Ammon's horn (tissue), 1 donor: ENCODE measurements at regions not wholly inside any gene's neighbourhood (a gene's known extent, or its start where the extent isn't known, plus 50 kb on each side); places are given as distances from the start of the nearest gene placed in this dataset.

Experiments
- DNase-seq: peaks from one replicate; pipeline ENCODE4 v3.0.0-alpha.2; 2016; ENCODE audit warnings: low spot score

DNA sequence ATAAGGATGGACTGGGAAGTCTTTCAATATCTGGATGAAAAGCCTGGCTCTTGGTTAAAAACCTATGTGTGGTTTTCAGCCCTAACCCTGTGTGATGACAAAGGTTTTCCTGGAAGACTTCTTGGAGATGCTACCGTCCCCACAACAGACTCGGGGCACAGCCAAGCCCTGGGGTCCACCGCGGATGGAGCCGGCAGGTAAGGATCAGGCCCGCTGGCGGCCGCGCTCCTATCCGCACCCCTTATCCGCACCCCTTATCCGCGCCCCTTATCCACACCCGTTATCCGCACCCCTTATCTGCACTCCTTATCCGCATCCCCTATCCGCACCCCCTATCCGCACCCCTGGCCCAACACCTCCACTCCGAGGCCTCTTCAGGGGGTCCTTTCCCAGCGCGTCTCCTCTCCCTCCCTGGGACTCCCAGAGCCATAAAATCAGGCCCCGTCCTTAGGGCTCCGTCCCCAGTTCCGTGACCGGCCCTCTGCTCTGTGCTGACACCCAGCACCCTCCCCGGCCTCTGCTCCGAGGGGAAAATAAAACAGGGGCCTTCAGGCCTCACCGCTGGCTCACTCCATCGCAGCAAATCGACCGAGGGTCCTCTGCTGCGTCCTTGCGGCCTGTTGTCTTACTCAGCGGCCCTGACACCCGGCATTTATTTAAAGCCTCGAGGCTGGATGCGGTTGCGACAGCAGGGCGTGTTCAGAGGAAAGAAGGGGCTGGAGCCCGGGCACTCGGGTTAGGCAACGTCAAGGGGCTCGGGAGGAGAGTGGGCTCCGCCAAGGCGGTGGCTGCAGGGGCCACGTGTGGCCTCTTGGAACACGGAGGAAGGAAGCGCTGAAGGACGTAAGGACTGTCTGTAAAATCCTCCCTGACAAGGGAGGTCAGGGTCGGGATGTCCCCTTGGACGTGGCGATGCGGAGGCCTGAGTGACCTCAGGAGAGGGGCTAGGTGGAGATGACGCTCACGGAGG lies 215.1 kb upstream of the ADARB2 start:
- no peak for DNase-seq

DNA sequence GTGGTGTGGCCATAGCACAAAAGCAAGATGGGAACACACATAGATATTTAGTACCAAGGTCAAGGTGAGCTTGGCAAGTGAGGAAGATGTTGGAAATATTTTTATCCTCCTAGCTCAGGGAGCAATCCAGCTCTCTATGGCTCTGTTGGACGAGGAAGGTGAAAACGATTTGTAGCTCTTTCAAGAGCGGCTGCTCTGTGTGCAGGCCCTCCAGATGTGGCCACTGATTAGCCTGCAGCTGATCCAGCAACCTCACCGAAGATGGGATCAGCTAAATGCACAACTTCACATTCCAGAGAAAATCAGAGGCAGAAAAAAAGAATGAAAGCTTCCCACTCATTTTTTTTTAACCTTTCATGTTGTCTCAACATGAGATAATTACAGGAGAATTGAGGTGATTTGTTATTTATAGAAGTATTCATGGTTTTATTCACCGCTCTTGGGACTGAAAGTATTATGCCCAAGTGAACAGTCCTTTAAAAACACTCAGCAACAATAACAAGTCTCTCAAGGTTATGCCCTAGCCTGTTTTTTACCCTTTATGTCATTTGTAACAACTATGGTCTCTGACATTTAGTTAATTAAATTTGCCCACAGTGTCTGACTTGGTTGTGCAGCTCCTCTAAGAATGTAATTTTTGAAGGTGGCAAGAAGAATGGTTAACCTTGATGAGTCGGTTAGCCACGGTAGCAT lies 213.6 kb upstream of the ADARB2 start:
- DNase-seq, result no peak

DNA sequence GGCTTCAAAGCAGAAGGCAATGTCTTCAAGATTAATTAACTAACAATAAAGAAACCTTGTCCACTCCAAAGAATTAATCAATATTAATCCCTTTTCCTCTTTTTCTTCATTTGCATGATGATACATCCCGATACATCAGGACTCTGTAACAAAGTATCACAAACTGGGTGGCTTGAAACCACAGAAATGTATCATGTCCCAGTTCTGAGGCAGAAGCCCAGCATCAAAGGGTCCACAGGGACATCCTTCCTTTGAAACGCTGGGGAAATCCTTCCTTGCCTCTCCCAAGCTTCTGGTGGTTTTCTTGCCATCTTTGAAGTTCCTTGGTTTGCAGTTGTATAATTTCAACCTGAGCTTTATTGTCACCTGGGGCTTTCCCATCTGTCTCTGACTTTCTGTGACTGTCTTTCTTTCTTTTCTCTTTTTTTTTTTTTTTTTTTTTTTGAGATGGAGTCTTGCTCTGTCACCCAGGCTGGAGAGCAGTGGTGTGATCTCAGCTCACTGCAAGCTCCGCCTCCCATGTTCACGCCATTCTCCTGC lies 210.2 kb upstream of the ADARB2 start:
- no peak for DNase-seq

DNA sequence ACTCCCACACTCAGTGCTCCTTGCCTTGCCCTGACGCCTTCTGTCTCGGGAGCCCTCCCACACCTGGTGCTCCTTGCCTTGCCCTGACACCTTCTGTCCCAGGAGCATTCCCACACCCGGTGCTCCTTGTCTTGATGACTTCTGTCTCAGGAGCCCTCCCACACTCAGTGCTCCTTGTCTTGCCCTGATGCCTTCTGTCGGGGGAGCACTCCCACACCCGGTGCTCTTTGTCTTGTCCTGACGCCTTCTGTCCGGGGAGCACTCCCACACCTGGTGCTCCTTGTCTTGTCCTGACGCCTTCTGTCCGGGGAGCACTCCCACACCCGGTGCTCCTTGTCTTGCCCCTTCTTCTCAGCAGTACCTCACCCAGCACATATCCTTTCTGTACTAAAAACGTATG lies 207.2 kb upstream of the ADARB2 start:
- no peak for DNase-seq

DNA sequence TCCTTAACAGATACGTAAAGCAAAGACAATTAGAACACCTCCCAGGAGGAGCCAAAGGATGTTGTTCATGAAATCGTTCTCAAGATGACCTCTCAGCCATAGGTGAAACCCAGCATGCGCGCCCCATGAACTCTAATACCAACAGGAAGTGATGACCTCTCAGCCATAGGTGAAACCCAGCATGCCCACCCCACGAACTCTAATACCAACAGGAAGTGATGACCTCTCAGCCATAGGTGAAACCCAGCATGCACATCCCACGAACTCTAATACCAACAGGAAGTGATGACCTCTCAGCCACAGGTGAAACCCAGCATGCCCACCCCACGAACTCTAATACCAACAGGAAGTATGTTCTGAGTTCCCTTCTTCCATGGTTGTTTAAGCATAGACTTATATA lies 205.2 kb upstream of the ADARB2 start:
- no peak for DNase-seq

DNA sequence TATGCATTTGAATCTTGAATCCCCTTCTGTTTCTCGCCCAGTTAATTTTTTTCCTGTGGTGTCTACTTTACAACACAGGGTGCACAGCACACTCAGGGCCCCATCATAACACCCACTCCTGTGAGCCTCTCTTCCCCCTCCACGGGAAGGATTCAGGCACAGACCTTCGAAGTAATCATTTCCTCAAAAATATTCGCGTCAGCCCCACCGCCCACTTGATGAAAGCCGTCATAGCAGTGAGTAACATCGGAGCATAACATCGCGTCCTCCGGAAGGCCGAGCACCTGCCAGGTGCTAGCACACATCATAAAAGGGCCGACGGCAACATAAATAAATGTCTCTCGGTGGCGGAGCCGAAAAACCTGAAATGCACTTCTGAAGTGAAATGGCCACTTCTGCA lies 201.7 kb upstream of the ADARB2 start:
- no peak for DNase-seq

DNA sequence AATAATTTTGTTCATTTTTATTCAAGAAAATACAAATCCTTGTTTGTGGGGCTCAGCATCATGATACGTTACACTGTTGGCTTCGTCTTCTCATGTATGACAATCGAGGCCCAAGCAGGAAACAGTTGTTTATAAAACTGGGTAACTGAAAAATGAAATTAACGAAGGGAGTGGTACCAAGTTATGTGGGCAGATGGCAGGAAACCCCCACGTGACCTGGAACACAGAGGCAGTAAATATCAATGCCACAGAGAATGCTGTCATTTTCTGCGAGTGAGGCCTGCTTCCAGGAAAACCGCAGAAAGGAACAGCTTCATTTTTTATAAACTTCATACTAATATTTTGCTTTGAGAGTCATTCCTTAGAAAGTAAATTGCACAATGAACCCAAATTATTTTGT lies 201.0 kb upstream of the ADARB2 start:
- no peak for DNase-seq

DNA sequence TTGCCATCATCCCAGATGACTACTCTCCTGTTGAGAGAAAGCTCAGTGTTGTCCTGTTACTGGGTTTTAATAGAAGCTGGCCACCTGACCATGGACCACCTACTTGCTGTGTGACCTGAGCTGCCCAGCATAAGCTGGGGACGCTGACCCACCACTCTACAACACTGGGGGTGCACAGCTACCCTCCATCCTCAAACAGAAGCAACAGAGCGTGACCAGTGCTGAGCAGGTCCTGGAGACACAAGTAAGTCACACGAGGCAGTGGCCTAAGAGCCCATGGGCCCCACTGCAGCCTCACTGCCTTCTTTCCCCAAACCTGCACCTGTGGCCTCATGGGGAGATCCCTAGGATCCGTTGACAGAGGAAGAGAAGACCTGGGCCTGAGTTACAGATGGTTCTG lies 198.6 kb upstream of the ADARB2 start:
- no peak for DNase-seq

DNA sequence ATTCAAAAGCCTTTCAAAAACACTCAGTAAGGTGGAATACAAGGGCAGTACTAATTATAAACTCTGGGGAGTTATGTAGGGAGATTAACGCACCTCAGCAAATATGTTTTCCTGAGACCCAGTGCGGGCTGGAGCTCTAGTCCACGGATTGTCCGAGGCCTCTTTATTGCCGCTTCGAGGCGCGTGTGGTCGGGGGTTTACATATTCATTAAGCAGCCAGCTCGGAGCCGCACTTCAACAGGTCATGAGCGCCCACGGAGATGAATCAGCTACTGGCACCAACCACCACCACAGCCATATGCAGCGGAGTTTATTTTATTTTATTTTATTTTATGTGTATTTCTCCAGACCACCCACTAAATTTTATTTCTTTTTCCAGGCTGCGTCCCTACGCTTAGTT lies 195.9 kb upstream of the ADARB2 start:
- peak; percentile 15 for DNase-seq

DNA sequence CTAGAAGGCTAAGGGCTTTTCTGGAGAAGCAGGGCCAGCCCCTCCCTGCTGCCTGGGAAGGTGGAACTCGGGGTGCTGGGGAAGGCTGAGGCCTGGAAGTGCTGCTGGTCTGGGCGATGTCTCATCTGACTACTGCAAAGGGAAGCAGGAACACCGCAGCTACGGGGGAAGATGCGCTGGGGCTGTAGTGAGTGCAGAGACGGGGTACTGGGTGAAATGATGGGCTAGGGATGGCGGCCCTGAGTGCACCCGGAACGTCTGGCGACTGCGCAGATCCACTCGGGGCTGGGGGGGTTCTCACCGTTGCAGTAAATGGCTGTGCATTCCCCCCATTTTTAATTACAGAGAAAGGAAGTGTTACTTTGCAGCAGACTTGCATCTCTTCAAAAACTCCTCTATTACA lies 195.4 kb upstream of the ADARB2 start:
- no peak for DNase-seq

DNA sequence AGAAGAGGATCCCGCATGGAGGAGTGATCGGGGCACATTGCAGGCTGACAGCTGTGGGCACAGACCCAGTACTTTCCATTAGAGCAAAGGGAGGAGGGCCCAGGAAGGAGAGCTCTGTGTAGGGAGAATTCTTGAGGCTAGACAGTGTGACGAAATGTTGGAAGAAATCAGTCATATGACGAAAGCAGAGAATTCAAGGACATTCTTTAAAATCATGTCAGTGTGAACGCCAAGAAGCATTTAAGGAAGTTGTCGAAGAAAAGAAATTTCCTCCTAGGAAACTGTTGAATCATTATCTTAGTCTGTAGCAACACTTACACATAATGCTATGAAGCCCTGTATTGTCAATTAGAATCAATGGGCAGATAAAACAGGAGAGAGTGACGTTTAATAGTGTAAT lies 191.3 kb upstream of the ADARB2 start:
- DNase-seq, result no peak

DNA sequence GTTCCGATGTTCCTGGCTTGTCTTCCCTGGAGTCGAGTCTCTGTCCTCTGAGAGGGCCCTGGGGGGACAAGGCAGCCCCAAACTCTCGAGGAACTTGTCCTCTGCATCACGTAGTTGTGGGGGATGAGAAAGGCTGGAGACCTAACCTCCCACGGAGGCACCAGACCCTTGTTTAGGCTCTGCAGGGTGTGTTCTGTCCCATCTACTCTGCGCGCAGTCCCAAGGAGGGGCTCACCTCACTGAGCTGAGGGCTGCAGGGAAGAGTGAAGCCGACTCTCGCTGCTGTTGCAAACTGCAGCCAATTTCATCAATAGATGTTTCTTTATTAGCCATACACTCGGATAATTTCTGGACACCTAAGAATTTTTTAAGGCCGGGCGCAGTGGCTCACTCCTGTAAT lies 186.7 kb upstream of the ADARB2 start:
- no peak for DNase-seq

DNA sequence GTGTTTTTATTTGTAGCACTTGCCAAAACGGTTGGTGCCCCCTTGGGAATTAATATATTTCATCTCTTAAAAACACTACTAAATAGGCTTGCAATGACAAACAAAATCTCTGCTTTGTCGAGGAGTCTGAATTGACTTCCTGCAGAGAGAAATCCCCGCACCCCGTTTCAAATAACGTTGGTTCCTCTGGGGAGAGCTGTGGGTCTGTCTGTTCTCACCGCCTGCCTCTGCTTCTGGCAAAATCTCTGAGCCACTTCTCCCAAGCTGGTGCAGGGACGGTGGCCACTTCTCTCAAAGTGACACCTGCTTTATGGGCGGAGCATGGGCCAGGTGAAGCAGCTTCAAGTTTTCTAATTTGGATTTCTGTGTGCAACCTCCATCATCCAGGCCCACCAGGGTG lies 186.3 kb upstream of the ADARB2 start:
- no peak for DNase-seq

DNA sequence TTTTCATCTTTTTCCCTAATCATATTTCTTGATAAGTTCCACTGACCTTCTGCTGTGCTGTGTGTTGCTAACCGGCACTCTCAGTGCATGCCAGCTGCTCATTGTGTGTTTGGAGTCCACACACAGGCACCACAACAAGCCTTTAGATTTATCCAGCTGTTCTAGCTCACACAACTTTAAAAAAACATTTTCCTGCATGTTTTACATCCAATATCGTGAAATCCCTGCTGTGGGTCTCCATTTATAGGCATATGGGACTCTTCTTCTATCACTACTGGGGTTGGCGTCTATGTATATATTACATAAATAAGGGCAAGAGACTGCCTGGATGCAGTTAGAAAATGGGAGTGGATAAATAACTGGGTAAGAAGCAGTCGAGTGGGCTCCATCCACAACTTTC lies 183.6 kb upstream of the ADARB2 start:
- no peak for DNase-seq

DNA sequence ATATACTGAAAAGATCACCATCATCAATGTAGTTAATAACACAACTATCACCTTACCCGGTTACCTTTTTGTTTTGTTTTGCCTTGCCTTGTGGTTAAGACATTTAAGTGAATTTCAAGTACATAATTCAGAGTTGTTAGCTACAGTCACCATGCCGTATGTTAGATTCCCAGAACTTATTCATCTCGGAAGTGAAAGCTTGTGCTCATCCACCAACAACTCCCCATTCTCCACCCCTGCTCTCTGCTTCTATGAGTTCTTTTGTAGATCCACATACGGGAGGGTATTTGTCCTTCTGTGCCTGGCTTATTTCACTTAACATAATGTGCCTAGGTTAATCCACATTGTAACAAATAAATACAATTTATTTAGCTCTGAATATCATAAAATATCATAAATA lies 182.8 kb upstream of the ADARB2 start:
- no peak for DNase-seq

DNA sequence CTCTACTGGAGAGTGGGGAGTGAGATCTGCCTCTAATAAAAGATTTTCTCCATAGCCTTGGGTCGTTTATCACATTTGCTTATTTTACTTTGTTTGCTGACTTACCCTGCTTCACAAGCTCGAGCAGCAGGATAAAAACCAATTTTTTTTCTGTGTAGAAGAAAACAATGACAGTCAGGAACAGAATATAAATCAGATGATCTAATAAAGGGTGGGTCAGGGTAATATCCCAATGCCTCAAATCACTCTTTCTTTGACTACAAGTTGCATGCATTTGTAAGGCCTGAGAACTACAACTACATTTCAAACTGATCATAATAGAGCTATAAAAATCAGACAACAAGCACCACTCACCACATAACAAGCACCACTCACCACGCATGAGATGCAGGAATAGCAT lies 174.4 kb upstream of the ADARB2 start:
- no peak for DNase-seq

DNA sequence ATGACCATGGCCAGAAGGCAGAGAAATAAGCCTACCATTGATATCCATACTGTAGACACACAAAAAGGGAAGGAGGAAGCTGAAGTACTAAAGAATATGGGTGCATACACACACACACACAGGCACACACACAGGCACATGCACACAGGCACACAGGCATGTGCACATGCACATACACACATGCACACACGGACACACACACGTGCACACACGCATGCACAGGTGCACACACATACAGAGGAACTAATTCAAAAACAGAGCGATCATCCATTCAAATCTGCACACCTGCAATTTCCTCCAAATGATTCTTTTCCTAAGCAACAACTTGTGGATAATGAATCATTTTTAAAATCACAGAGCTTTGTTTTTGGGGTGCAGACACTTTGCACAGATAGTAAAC lies 166.7 kb upstream of the ADARB2 start:
- no peak for DNase-seq

DNA sequence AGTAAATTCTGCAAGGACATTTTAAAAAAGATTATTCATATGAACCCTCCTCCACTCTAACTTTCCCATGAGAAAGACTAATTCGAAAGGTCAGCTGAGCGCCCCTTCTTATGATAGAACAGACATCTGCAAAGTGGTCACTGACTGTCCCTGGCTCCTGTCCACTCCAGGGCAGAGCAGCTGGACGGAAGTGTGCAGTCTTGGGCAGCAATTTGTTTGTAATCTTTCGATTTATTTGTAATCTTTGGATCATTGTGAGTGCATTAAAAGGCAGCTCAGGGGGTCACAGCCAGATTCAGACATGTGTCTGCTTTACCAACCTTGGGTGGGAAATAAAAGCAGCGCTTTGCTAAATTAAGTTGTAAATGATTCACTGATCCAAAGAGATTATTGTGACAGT lies 158.8 kb upstream of the ADARB2 start:
- peak; percentile 6 for DNase-seq

DNA sequence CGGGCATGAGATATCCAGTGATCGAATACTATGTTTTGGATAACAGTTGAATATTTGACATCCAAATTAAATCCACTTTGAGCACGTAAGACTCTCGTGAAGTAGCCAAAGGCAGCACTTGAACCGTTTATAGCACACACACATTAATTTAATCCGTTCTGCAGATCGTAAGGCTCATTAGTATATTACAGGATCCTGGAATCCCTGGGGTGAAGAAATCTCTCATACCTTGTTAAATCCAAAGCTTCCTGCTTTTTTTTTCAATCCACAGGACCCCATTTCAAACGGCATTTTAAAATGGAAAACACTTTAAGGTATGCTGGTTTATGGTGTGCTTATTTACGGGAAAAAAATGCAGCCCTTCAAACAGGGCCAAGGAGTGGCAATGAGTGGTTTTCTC lies 158.4 kb upstream of the ADARB2 start:
- DNase-seq, result no peak

DNA sequence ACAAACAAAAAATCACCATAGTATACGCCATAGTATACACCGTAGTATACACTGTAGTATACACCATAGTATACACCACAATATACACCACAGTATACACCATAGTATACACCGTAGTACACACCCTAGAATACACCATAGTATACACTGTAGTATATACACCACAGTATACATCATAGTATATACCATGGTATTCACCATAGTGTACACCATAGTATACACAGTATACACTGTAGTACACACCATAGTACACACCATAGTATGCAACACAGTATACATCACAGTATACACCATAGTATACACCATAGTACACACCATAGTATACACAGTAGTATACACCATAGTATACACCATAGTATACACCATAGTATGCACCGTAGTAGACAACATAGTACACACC lies 157.6 kb upstream of the ADARB2 start:
- DNase-seq, result no peak

DNA sequence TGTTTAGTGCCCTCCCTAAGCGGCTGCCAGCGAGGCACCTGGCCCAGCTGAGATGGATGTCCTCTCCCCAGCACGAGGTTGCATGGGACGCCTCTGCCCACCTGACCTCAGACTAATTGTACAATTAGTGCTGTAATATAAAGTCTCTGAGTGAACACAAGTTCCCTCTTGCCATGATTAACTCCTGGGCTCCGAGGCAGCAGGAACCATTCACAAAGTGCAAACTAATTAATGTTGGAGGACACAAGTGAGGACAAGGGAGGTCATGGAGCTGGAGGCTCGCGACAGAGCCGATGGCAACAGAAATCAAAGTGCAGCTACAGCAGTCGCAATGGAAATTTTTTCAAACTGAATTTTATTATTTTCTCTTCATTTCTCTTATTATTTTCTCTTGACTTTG lies 156.6 kb upstream of the ADARB2 start:
- DNase-seq, result no peak

DNA sequence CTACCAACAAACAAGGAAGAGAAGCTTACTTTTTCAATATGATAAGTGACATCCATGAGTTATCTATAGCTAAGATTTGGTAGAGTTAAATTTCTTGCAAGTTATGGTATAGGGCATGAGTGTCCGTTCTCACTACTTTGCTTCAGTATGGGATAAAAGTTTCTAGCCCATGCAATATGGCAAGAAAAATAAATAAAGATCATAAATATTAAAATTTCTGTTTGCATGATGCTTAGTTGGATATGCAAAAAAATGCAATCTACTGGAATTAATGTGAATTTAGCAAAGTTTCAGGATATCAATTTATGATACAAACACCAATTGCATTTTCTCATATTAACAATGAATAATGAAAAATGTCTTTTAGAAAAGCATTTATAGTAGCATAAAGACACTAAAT lies 148.7 kb upstream of the ADARB2 start:
- DNase-seq, result no peak

DNA sequence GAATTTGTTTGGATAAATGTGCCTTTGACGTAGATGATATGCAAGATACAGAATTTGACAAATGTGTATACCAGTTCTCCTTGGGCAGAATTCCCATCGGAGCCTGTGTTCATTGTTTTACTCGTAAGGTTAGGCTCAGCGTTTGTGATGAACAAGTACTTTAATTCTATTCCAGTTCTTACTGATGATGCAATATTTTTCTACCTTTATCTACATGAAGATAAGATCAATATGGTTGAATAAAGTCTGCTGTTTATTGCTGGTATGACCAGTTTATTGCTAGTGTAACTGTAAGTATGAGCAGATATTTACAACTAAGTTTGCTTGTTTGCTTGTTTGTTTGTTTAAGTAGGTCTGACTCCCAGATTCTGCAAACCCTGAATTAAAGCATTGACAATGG lies 145.4 kb upstream of the ADARB2 start:
- no peak for DNase-seq
